ENCODE measurements at regions not wholly inside any gene's neighbourhood (a gene's known extent, or its start where the extent isn't known, plus 50 kb on each side); places are given as distances from the start of the nearest gene placed in this dataset.

DNA sequence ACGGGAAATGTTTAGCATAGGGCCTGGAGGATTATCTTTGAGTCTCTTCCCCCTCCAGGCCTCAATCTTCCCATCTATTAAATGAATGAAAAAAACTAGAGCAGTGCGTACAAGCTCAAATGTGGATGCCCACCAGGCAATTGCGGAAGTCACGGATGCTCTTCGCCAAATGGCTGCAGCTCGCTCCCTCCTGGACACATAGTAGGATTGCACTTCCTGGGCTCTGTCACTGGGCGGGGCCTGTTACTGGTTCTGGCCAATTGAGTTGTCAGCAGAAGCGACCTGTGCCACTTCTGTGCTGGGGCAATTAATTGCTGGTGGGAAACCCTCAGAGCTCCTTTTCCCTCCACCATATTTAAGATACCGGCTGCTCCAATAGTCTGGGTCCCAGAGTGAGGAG lies 168.2 kb upstream of the IRX6 start:
- ATAC-seq (no peak), DNase-seq (no peak)
- Mint-ChIP-seq H3K4me3 (no peak overlapping the region), H3K4me1 (ENCODE audit: low read depth) (no peaks in the 10 kb centered on the region), H3K27me3 (no peaks in the 10 kb centered on the region), H3K27ac (no peak overlapping the region), H3K36me3 (ENCODE audit: low read depth) (no peaks in the 10 kb centered on the region), H3K9me3 (no peaks in the 10 kb centered on the region)
- intact Hi-C loops (cut with micrococcal nuclease), result no loop called here
- TF ChIP-seq, protein P1, sequence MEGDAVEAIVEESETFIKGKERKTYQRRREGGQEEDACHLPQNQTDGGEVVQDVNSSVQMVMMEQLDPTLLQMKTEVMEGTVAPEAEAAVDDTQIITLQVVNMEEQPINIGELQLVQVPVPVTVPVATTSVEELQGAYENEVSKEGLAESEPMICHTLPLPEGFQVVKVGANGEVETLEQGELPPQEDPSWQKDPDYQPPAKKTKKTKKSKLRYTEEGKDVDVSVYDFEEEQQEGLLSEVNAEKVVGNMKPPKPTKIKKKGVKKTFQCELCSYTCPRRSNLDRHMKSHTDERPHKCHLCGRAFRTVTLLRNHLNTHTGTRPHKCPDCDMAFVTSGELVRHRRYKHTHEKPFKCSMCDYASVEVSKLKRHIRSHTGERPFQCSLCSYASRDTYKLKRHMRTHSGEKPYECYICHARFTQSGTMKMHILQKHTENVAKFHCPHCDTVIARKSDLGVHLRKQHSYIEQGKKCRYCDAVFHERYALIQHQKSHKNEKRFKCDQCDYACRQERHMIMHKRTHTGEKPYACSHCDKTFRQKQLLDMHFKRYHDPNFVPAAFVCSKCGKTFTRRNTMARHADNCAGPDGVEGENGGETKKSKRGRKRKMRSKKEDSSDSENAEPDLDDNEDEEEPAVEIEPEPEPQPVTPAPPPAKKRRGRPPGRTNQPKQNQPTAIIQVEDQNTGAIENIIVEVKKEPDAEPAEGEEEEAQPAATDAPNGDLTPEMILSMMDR (IDR thresholded peaks at IDR 0.05), result no peak
- POLR2A ChIA-PET, result no interaction called here
- CTCF ChIA-PET, result interaction anchor here (0.9 kb wide), 1 partner anchor 12 kb away, joined by 3 read pairs; no protein-coding TSS in a partner anchor

DNA sequence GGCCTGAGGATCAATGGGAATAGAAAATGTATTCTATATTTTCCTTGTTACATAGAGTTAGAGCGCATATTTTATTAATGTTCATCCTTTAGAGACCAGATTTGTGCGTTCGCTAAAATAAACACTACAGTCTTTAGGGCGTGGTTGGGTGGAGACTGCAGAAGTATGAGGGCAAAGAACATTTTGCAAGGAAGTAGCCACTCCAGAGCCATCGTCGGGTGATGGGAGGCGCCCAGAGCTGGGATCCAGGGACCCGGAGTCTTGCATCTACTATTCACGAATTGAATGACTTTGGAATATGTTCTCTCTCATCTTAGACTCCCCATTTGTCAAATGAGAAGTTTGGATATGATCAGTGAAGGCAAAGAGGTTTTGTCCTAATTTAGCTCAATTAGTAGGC lies 154.2 kb upstream of the IRX6 start:
- Mint-ChIP-seq H3K36me3 (ENCODE audit: low read depth) (no peaks in the 10 kb centered on the region), H3K9me3 (no peaks in the 10 kb centered on the region), H3K4me1 (ENCODE audit: low read depth) (no peaks in the 10 kb centered on the region), H3K4me3 (no peak overlapping the region), H3K27me3 (no peaks in the 10 kb centered on the region), H3K27ac (no peak overlapping the region)
- POLR2A ChIA-PET, result no interaction called here
- ATAC-seq (no peak), DNase-seq (no peak)
- intact Hi-C loops (cut with micrococcal nuclease), result no loop called here
- TF ChIP-seq, protein P1 (IDR thresholded peaks at IDR 0.05), result no peak
- CTCF ChIA-PET, result no interaction called here

DNA sequence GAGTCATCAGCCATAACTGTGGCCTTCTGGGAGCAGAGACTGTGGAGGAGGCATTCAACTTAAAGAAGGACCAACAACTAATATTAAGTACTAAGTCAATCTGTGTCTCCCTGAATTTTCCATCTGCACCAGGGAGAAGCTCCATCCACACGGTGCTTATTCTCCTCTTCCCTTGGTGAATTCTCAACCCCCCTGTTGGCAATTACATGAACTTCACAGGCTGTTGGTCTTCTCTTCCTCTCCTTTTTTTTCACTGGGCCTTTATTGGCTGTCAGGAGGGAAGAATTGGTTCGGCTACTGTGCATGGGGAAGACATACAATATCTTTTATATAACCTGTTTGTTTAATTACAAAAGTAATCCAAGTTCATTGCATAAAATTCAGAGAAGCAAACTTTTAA lies 152.8 kb upstream of the IRX6 start:
- CTCF ChIA-PET, result no interaction called here
- H3K27ac Mint-ChIP-seq, result no peak overlapping the region
- TF ChIP-seq, protein P1 (IDR thresholded peaks at IDR 0.05), result no peak
- H3K4me1 Mint-ChIP-seq (ENCODE audit: low read depth), result no peaks in the 10 kb centered on the region
- DNase-seq, result no peak
- no peaks in the 10 kb centered on the region for H3K36me3 Mint-ChIP-seq (ENCODE audit: low read depth)
- no peak overlapping the region for H3K4me3 Mint-ChIP-seq
- H3K9me3 Mint-ChIP-seq, result no peaks in the 10 kb centered on the region
- POLR2A ChIA-PET, result no interaction called here
- intact Hi-C loops (cut with micrococcal nuclease), result no loop called here
- no peaks in the 10 kb centered on the region for H3K27me3 Mint-ChIP-seq
- ATAC-seq, result no peak

DNA sequence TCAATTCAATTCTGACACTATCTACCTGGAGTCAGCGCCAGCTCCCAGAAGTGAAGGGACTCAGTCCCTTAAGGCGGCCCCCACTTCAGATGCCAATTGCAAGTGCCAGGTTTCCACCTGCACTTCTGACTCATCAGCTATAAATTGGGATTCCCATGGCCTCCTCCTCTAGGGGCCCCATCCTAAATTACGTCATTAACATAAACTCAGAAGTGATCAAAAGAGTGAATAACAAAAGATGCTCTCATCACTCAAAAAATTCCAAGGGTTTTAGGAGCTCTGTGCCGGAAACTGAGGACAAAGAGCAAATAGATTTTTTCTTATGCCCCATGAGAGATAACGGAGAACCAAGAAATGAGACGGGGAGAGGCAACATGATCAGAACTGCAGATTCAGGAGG lies 148.6 kb upstream of the IRX6 start:
- DNase-seq (no peak), ATAC-seq (no peak)
- POLR2A ChIA-PET, result interaction anchor here (0.6 kb wide), 1 partner anchor 64 kb away, joined by 3 read pairs; no protein-coding TSS in a partner anchor
- H3K4me3 Mint-ChIP-seq, result no peak overlapping the region
- TF ChIP-seq, protein P1 (IDR thresholded peaks at IDR 0.05), result no peak
- H3K27ac Mint-ChIP-seq, result no peak overlapping the region
- H3K9me3 Mint-ChIP-seq, result no peaks in the 10 kb centered on the region
- intact Hi-C loops (cut with micrococcal nuclease), result no loop called here
- no peaks in the 10 kb centered on the region for H3K4me1 Mint-ChIP-seq (ENCODE audit: low read depth)
- H3K27me3 Mint-ChIP-seq, result no peaks in the 10 kb centered on the region
- H3K36me3 Mint-ChIP-seq (ENCODE audit: low read depth), result no peaks in the 10 kb centered on the region
- CTCF ChIA-PET, result no interaction called here

DNA sequence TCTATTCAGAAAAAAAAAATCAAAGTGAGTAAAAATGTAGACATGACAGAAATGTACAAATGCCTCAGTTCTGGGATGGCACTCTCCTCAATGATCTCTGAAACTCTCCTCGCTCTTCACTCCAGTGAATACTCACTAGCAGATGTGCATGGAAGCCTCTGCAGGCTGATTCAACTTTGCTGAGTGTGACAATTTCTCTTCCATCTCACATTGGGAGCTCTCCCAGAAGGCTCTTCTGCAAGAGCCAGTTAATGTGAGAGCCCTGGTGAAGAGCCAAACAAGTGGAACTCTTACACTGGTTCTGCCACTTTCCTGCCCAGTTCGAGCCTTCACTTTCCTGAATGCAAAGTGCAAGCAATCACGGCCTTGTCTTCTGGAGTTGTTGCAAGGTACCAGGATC lies 147.1 kb upstream of the IRX6 start:
- Mint-ChIP-seq H3K36me3 (ENCODE audit: low read depth) (no peaks in the 10 kb centered on the region), H3K4me1 (ENCODE audit: low read depth) (no peaks in the 10 kb centered on the region), H3K4me3 (no peak overlapping the region), H3K27ac (no peak overlapping the region), H3K9me3 (no peaks in the 10 kb centered on the region), H3K27me3 (no peaks in the 10 kb centered on the region)
- intact Hi-C loops (cut with micrococcal nuclease), result no loop called here
- no peak for ATAC-seq
- TF ChIP-seq, protein P1 (IDR thresholded peaks at IDR 0.05), result no peak
- ChIA-PET CTCF (no interaction called here), POLR2A (no interaction called here)
- no peak for DNase-seq

All from activated CD8-positive, alpha-beta T cell treated with anti-CD3 and anti-CD28 coated beads for 36 hours (primary cell).